CD14-positive monocyte (primary cell): ENCODE measurements at regions not wholly inside any gene's neighbourhood (a gene's known extent, or its start where the extent isn't known, plus 50 kb on each side); places are given as distances from the start of the nearest gene placed in this dataset.

Experiments used
- DNase-seq, 3 donors: peaks; one replicate each; pipeline ENCODE4 v3.0.0-alpha.2; 2011 to 2022
- H2AFZ ChIP-seq: 2 replicates; pipeline ENCODE4 v1.6.0; 2012; ENCODE audit warnings: mild to moderate bottlenecking, low read depth, low read length, inconsistent platforms; ENCODE audit not compliant: insufficient read depth, poor library complexity, severe bottlenecking
- H3K27ac ChIP-seq, 2 donors: 1 replicate in 1 of 2; 2 replicates in 1 of 2; pipeline ENCODE4 v1.5.1; 2012 to 2013; ENCODE audit warnings: low read length in 2 of 2, control low read depth in 1 of 2, inconsistent platforms in 1 of 2, low read depth in 1 of 2, mild to moderate bottlenecking in 1 of 2
- H3K27me3 ChIP-seq, 2 donors: one replicate each; pipeline versions ENCODE4 v1.6.0 to v1.6.1; 2011 to 2013; ENCODE audit warnings: low read length in 2 of 2; ENCODE audit not compliant: control insufficient read depth in 2 of 2, insufficient read depth in 2 of 2
- H3K36me3 ChIP-seq, 2 donors: replicated peaks in 1 of 2; 1 replicate in 1 of 2; 2 replicates in 1 of 2; pipeline versions ENCODE4 v1.5.1 to v1.6.1; 2012 to 2013; ENCODE audit warnings: low read length in 2 of 2, control low read depth in 1 of 2, inconsistent platforms in 1 of 2, mild to moderate bottlenecking in 1 of 2; ENCODE audit not compliant: insufficient read depth in 2 of 2, control insufficient read depth in 1 of 2
- H3K4me1 ChIP-seq, 2 donors: 1 replicate in 1 of 2; 2 replicates in 1 of 2; pipeline versions ENCODE4 v1.5.1 to v1.6.1; 2012 to 2013; ENCODE audit warnings: low read length in 2 of 2, control low read depth in 1 of 2, inconsistent platforms in 1 of 2, mild to moderate bottlenecking in 1 of 2, moderate library complexity in 1 of 2; ENCODE audit not compliant: insufficient read depth in 2 of 2, control insufficient read depth in 1 of 2
- H3K4me2 ChIP-seq: replicated peaks from 2 replicates; pipeline ENCODE3; 2012; ENCODE audit warnings: low read length, moderate library complexity, mild to moderate bottlenecking; ENCODE audit not compliant: poor library complexity, severe bottlenecking; ENCODE audit errors: extremely low read depth
- H3K4me3 ChIP-seq, 3 experiments: fragments of 200-600 bp in 1 of 3; sonication (generic) in 1 of 3; replicated peaks in 1 of 3; 1 replicate in 2 of 3; 2 replicates in 1 of 3; pipeline ENCODE4 v1.5.1; 2011 to 2013; ENCODE audit warnings: low read length in 3 of 3, mild to moderate bottlenecking in 3 of 3, control low read depth in 2 of 3, low read depth in 2 of 3, inconsistent platforms in 1 of 3, moderate library complexity in 1 of 3
- H3K79me2 ChIP-seq: 2 replicates; pipeline ENCODE4 v1.6.0; 2012; ENCODE audit warnings: mild to moderate bottlenecking, control low read depth, inconsistent platforms, low read length, moderate library complexity; ENCODE audit not compliant: insufficient read depth
- H3K9ac ChIP-seq: 2 replicates; pipeline ENCODE4 v1.6.0; 2017; ENCODE audit warnings: low read length, mild to moderate bottlenecking; ENCODE audit not compliant: insufficient read depth, poor library complexity, severe bottlenecking
- H3K9me3 ChIP-seq, 2 donors: replicated peaks in 1 of 2; 1 replicate in 1 of 2; 2 replicates in 1 of 2; pipeline versions ENCODE4 v1.5.1 to v1.6.1; 2012 to 2013; ENCODE audit warnings: low read length in 2 of 2, control low read depth in 1 of 2; ENCODE audit not compliant: control insufficient read depth in 1 of 2, insufficient read depth in 1 of 2
- H4K20me1 ChIP-seq: 2 replicates; pipeline ENCODE4 v1.6.0; 2012; ENCODE audit warnings: mild to moderate bottlenecking, low read length, control low read depth, moderate library complexity; ENCODE audit not compliant: insufficient read depth
- H3K27ac Mint-ChIP-seq, 7 donors: one replicate each; pipeline ENCODE4 v1.8.0; 2020; ENCODE audit warnings: mild to moderate bottlenecking in 7 of 7, mixed read lengths in 7 of 7, moderate library complexity in 6 of 7, inconsistent platforms in 2 of 7
- H3K27me3 Mint-ChIP-seq, 3 donors: one replicate each; pipeline ENCODE4 v1.8.0; 2021 to 2022; ENCODE audit warnings: low read depth in 3 of 3, mild to moderate bottlenecking in 3 of 3, mixed read lengths in 3 of 3, moderate library complexity in 3 of 3, inconsistent platforms in 1 of 3
- H3K36me3 Mint-ChIP-seq, 2 donors: one replicate each; pipeline ENCODE4 v1.8.0; 2020; ENCODE audit warnings: mixed read lengths in 2 of 2, inconsistent platforms in 1 of 2, mild to moderate bottlenecking in 1 of 2
- H3K4me1 Mint-ChIP-seq: one replicate; pipeline ENCODE4 v1.8.0; 2020; ENCODE audit warnings: mild to moderate bottlenecking, mixed read lengths
- H3K4me3 Mint-ChIP-seq, 2 donors: one replicate each; pipeline ENCODE4 v1.8.0; 2020; ENCODE audit warnings: mild to moderate bottlenecking in 2 of 2, mixed read lengths in 2 of 2, moderate library complexity in 1 of 2
- H3K9me3 Mint-ChIP-seq, 7 donors: one replicate each; pipeline ENCODE4 v1.8.0; 2020 to 2022; ENCODE audit warnings: mixed read lengths in 7 of 7, mild to moderate bottlenecking in 6 of 7, moderate library complexity in 6 of 7, inconsistent platforms in 2 of 7
- WGBS: methylation state at CpG from one replicate; pipeline ENCODE4 v1.1.5; 2013; ENCODE audit warnings: missing lambda C conversion rate; ENCODE audit not compliant: insufficient coverage; 5-methylcytosine and 5-hydroxymethylcytosine counted together
- intact Hi-C, 2 donors: fragments of 100-400 bp; cut with micrococcal nuclease; formaldehyde crosslinking; loops; one replicate each; pipeline versions ENCODE4 v1.15.0 to v1.15.1; 2023
- TF ChIP-seq, protein P1 (sequence below): fragments of 200-600 bp; IDR thresholded peaks from one replicate; pipeline ENCODE4 v1.8.0; 2022; ENCODE audit warnings: antibody characterized with exemption, mild to moderate bottlenecking

DNA sequence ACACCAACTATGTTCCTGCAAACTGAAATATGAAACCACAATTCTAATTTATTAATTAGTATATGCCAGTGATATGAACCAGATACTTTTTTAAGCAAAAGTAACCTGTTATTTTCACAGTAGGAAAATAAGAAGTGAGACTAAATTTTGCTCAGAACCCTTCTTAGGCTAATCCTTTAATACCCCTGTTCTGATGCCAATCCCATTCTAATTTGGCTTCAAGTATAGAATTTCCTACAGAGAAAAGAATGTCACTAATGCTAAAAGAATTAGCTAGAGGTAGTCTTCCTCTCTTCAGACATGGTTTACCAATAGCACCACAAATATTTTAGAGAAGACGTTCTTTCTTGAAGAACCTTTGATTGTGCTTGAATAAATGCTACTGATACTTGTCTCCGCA lies 758.4 kb downstream of the FLRT2 start:
- no peaks in the 10 kb centered on the region for H3K79me2 ChIP-seq
- no peaks in the 10 kb centered on the region for H4K20me1 ChIP-seq
- Mint-ChIP-seq H3K27ac (no peak overlapping the region), H3K4me1 (no peaks in the 10 kb centered on the region), H3K4me3 (no peak overlapping the region), H3K9me3 (peaks cover 0 to 15% (median 2%) of the 10 kb centered on the region in 7 donors), H3K27me3 (no peaks in the 10 kb centered on the region), H3K36me3 (no peaks in the 10 kb centered on the region)
- no peaks in the 10 kb centered on the region for H3K4me1 ChIP-seq
- H3K4me3 ChIP-seq, result no peak overlapping the region
- no peaks in the 10 kb centered on the region for H3K9me3 ChIP-seq
- H3K4me2 ChIP-seq, result no peak overlapping the region
- H2AFZ ChIP-seq, result no peak overlapping the region
- intact Hi-C loops, result no loop called here
- TF ChIP-seq, protein P1, sequence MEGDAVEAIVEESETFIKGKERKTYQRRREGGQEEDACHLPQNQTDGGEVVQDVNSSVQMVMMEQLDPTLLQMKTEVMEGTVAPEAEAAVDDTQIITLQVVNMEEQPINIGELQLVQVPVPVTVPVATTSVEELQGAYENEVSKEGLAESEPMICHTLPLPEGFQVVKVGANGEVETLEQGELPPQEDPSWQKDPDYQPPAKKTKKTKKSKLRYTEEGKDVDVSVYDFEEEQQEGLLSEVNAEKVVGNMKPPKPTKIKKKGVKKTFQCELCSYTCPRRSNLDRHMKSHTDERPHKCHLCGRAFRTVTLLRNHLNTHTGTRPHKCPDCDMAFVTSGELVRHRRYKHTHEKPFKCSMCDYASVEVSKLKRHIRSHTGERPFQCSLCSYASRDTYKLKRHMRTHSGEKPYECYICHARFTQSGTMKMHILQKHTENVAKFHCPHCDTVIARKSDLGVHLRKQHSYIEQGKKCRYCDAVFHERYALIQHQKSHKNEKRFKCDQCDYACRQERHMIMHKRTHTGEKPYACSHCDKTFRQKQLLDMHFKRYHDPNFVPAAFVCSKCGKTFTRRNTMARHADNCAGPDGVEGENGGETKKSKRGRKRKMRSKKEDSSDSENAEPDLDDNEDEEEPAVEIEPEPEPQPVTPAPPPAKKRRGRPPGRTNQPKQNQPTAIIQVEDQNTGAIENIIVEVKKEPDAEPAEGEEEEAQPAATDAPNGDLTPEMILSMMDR, result no peak
- no peak overlapping the region for H3K27ac ChIP-seq
- no peaks in the 10 kb centered on the region for H3K36me3 ChIP-seq
- no peaks in the 10 kb centered on the region for H3K27me3 ChIP-seq
- no peak overlapping the region for H3K9ac ChIP-seq
- WGBS, result no CpG with 5 or more reads among the region's 2 CpGs
- no peak for DNase-seq

- Histone ChIP-seq H3K4me2 (no peak overlapping the region), H3K4me1 (no peaks in the 10 kb centered on the region), H3K27me3 (no peaks in the 10 kb centered on the region), H3K36me3 (no peaks in the 10 kb centered on the region), H3K9ac (no peak overlapping the region), H3K79me2 (no peaks in the 10 kb centered on the region), H4K20me1 (no peaks in the 10 kb centered on the region), H3K9me3 (peaks cover 8 to 19% of the 10 kb centered on the region in 2 donors), H3K27ac (no peak overlapping the region), H3K4me3 (no peak overlapping the region), H2AFZ (no peak overlapping the region)
- intact Hi-C loops, result no loop called here
- Mint-ChIP-seq H3K27ac (no peak overlapping the region), H3K36me3 (no peaks in the 10 kb centered on the region), H3K27me3 (peaks cover 0 to 1% (median 0%) of the 10 kb centered on the region in 3 donors), H3K9me3 (peaks cover 8 to 14% (median 11%) of the 10 kb centered on the region in 7 donors), H3K4me1 (no peaks in the 10 kb centered on the region), H3K4me3 (no peak overlapping the region)
- no peak for DNase-seq
- TF ChIP-seq, protein P1, result no peak
- WGBS, result 82% methylated on average over 2 of the region's 3 CpGs
Measured at GRCh38 chr14:86279405-86279804, 749.5 kb downstream of the FLRT2 start.
